ENCODE measurements at regions not wholly inside any gene's neighbourhood (a gene's known extent, or its start where the extent isn't known, plus 50 kb on each side); places are given as distances from the start of the nearest gene placed in this dataset.

GRCh38 chr4:38243388-38244053, 283.3 kb downstream of the PTTG2 start:
- H3K9me3 ChIP-seq (ENCODE audit: control insufficient read depth, insufficient read depth, low read depth, low read length): no peaks in the 10 kb centered on the region
- no peaks in the 10 kb centered on the region for H3K4me1 ChIP-seq (ENCODE audit: control insufficient read depth, insufficient read depth, low read length)
- no peak overlapping the region for H3K4me3 ChIP-seq (ENCODE audit: low read depth, low read length)
- H3K9ac ChIP-seq (ENCODE audit: low read length): no peak overlapping the region
- H3K36me3 ChIP-seq (ENCODE audit: control insufficient read depth, insufficient read depth, low read length): no peaks in the 10 kb centered on the region
- H3K27ac ChIP-seq (ENCODE audit: low read depth, low read length): no peak overlapping the region
- H3K27me3 ChIP-seq (ENCODE audit: control insufficient read depth, insufficient read depth, low read length): no peaks in the 10 kb centered on the region

DNA sequence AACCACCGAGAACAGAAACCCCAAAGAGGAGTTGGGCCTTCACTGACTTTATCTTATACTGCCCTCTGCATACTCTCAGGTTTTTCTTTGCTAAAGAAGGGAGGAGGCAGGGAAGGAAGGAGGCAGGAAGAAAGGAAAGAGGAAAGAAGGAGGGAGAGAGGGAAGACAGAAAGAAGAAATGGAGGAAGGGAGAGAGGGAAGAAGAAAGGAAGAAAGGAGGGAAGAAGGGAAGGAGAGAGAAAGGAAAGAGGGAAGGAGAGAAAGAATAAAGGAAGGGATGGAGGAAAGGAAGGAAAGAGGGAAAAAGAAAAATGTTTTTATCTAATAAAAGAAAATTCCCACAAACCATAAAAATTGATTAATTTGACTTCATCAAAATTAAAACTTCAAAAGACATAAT, 294.6 kb downstream of the PTTG2 start:
- Histone ChIP-seq H3K9ac (ENCODE audit: low read length) (no peak overlapping the region), H3K36me3 (ENCODE audit: control insufficient read depth, insufficient read depth, low read length) (no peaks in the 10 kb centered on the region)

GRCh38 chr4:38255572-38255971, 295.4 kb downstream of the PTTG2 start:
- no peak overlapping the region for H3K4me3 ChIP-seq (ENCODE audit: low read depth, low read length)
- peaks cover 4% of the 10 kb centered on the region; the same call in 1 of the 2 replicates for H3K4me1 ChIP-seq (ENCODE audit: control insufficient read depth, insufficient read depth, low read length)
- peaks cover 21% of the 10 kb centered on the region for H3K9me3 ChIP-seq (ENCODE audit: control insufficient read depth, insufficient read depth, low read depth, low read length)
- no peaks in the 10 kb centered on the region for H3K27me3 ChIP-seq (ENCODE audit: control insufficient read depth, insufficient read depth, low read length)
- no peaks in the 10 kb centered on the region for H3K36me3 ChIP-seq (ENCODE audit: control insufficient read depth, insufficient read depth, low read length)
- no peak overlapping the region for H3K9ac ChIP-seq (ENCODE audit: low read length)
- no peak overlapping the region for H3K27ac ChIP-seq (ENCODE audit: low read depth, low read length)

More for the DNA sequence above, 294.6 kb downstream of the PTTG2 start:
- H3K27me3 ChIP-seq (ENCODE audit: control insufficient read depth, insufficient read depth, low read length): no peaks in the 10 kb centered on the region
- H3K9me3 ChIP-seq (ENCODE audit: control insufficient read depth, insufficient read depth, low read depth, low read length): peaks cover 18% of the 10 kb centered on the region
- H3K27ac ChIP-seq (ENCODE audit: low read depth, low read length): no peak overlapping the region
- H3K4me1 ChIP-seq (ENCODE audit: control insufficient read depth, insufficient read depth, low read length): peaks cover 3% of the 10 kb centered on the region; the same call in 1 of the 2 replicates
- no peak overlapping the region for H3K4me3 ChIP-seq (ENCODE audit: low read depth, low read length)

DNA sequence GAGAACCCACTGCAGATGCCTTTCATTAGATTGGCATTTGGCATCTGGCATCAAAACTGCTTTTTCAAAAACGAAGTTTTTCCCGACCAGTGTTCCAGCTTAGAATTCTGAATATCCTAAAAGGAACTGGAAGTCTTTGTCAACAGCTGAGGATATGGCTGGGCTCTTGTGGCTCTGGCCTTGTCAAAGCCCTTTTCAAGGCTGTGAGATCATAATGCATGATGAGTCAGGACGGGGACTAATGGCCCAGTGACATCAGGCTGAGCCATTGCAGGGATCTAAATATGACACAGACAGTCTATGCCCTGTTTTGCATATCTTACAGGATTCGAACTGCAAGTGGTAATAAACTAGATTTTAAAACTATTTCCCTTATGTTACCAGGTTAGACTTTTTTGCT, 306.4 kb downstream of the PTTG2 start:
- Histone ChIP-seq H3K36me3 (ENCODE audit: control insufficient read depth, insufficient read depth, low read length) (no peaks in the 10 kb centered on the region), H3K9me3 (ENCODE audit: control insufficient read depth, insufficient read depth, low read depth, low read length) (no peaks in the 10 kb centered on the region), H3K4me3 (ENCODE audit: low read depth, low read length) (no peak overlapping the region), H3K27ac (ENCODE audit: low read depth, low read length) (no peak overlapping the region), H3K27me3 (ENCODE audit: control insufficient read depth, insufficient read depth, low read length) (no peaks in the 10 kb centered on the region), H3K4me1 (ENCODE audit: control insufficient read depth, insufficient read depth, low read length) (no peaks in the 10 kb centered on the region), H3K9ac (ENCODE audit: low read length) (no peak overlapping the region)

GRCh38 chr4:38268108-38268820, 308.1 kb downstream of the PTTG2 start:
- H3K9ac ChIP-seq (ENCODE audit: low read length): no peak overlapping the region
- H3K4me1 ChIP-seq (ENCODE audit: control insufficient read depth, insufficient read depth, low read length): no peaks in the 10 kb centered on the region
- H3K27me3 ChIP-seq (ENCODE audit: control insufficient read depth, insufficient read depth, low read length): no peaks in the 10 kb centered on the region
- H3K36me3 ChIP-seq (ENCODE audit: control insufficient read depth, insufficient read depth, low read length): no peaks in the 10 kb centered on the region
- H3K27ac ChIP-seq (ENCODE audit: low read depth, low read length): no peak overlapping the region
- no peak overlapping the region for H3K4me3 ChIP-seq (ENCODE audit: low read depth, low read length)
- H3K9me3 ChIP-seq (ENCODE audit: control insufficient read depth, insufficient read depth, low read depth, low read length): no peaks in the 10 kb centered on the region

- H3K4me3 ChIP-seq (ENCODE audit: low read depth, low read length): no peak overlapping the region
- no peak overlapping the region for H3K27ac ChIP-seq (ENCODE audit: low read depth, low read length)
- H3K27me3 ChIP-seq (ENCODE audit: control insufficient read depth, insufficient read depth, low read length): no peaks in the 10 kb centered on the region
- H3K4me1 ChIP-seq (ENCODE audit: control insufficient read depth, insufficient read depth, low read length): no peaks in the 10 kb centered on the region
- H3K36me3 ChIP-seq (ENCODE audit: control insufficient read depth, insufficient read depth, low read length): no peaks in the 10 kb centered on the region
- H3K9me3 ChIP-seq (ENCODE audit: control insufficient read depth, insufficient read depth, low read depth, low read length): no peaks in the 10 kb centered on the region
- no peak overlapping the region for H3K9ac ChIP-seq (ENCODE audit: low read length)
Measured at GRCh38 chr4:38268837-38269236, 308.6 kb downstream of the PTTG2 start.

GRCh38 chr4:38273407-38273806, 313.2 kb downstream of the PTTG2 start:
- H3K27me3 ChIP-seq (ENCODE audit: control insufficient read depth, insufficient read depth, low read length): no peaks in the 10 kb centered on the region
- H3K9me3 ChIP-seq (ENCODE audit: control insufficient read depth, insufficient read depth, low read depth, low read length): peaks cover 1% of the 10 kb centered on the region; the same call in 1 of the 2 replicates
- peaks cover 8% of the 10 kb centered on the region; the same call in 1 of the 2 replicates for H3K4me1 ChIP-seq (ENCODE audit: control insufficient read depth, insufficient read depth, low read length)
- H3K9ac ChIP-seq (ENCODE audit: low read length): no peak overlapping the region
- no peak overlapping the region for H3K27ac ChIP-seq (ENCODE audit: low read depth, low read length)
- H3K4me3 ChIP-seq (ENCODE audit: low read depth, low read length): no peak overlapping the region
- H3K36me3 ChIP-seq (ENCODE audit: control insufficient read depth, insufficient read depth, low read length): no peaks in the 10 kb centered on the region

- Histone ChIP-seq H3K27me3 (ENCODE audit: control insufficient read depth, insufficient read depth, low read length) (no peaks in the 10 kb centered on the region), H3K27ac (ENCODE audit: low read depth, low read length) (no peak overlapping the region), H3K36me3 (ENCODE audit: control insufficient read depth, insufficient read depth, low read length) (no peaks in the 10 kb centered on the region), H3K9ac (ENCODE audit: low read length) (no peak overlapping the region), H3K4me1 (ENCODE audit: control insufficient read depth, insufficient read depth, low read length) (peaks cover 15% of the 10 kb centered on the region), H3K4me3 (ENCODE audit: low read depth, low read length) (no peak overlapping the region), H3K9me3 (ENCODE audit: control insufficient read depth, insufficient read depth, low read depth, low read length) (peaks cover 2% of the 10 kb centered on the region; the same call in 1 of the 2 replicates)
Measured at GRCh38 chr4:38275331-38276100, 315.3 kb downstream of the PTTG2 start.

- no peak overlapping the region for H3K27ac ChIP-seq (ENCODE audit: low read depth, low read length)
- no peak overlapping the region for H3K9ac ChIP-seq (ENCODE audit: low read length)
- H3K36me3 ChIP-seq (ENCODE audit: control insufficient read depth, insufficient read depth, low read length): no peaks in the 10 kb centered on the region
- no peak overlapping the region for H3K4me3 ChIP-seq (ENCODE audit: low read depth, low read length)
- H3K9me3 ChIP-seq (ENCODE audit: control insufficient read depth, insufficient read depth, low read depth, low read length): peaks cover 2% of the 10 kb centered on the region; the same call in 1 of the 2 replicates
- H3K4me1 ChIP-seq (ENCODE audit: control insufficient read depth, insufficient read depth, low read length): peaks cover 15% of the 10 kb centered on the region
- H3K27me3 ChIP-seq (ENCODE audit: control insufficient read depth, insufficient read depth, low read length): no peaks in the 10 kb centered on the region
Measured at GRCh38 chr4:38278255-38278654, 318.1 kb downstream of the PTTG2 start.

DNA sequence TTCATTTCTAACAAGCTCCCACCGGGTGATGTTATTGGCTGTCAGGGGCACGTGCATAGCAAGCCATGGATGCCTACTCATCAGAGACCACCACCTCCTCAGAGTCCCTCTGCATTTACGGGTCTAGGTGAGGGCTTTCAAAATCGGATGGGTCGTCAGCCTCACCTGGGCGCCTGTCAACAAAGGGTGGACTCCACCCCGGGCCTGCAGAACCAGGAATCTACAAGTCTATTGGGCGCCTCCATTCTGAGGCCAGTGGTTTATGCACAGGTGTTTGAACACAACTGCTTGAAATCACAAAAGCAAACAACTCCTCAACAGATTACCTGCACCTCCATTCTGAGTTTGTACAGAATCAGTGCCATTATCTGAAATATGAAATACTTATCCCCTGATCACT, 318.9 kb downstream of the PTTG2 start:
- Histone ChIP-seq H3K4me3 (ENCODE audit: low read depth, low read length) (no peak overlapping the region), H3K27ac (ENCODE audit: low read depth, low read length) (no peak overlapping the region), H3K27me3 (ENCODE audit: control insufficient read depth, insufficient read depth, low read length) (no peaks in the 10 kb centered on the region), H3K36me3 (ENCODE audit: control insufficient read depth, insufficient read depth, low read length) (no peaks in the 10 kb centered on the region), H3K9me3 (ENCODE audit: control insufficient read depth, insufficient read depth, low read depth, low read length) (peaks cover 2% of the 10 kb centered on the region; the same call in 1 of the 2 replicates), H3K9ac (ENCODE audit: low read length) (no peak overlapping the region), H3K4me1 (ENCODE audit: control insufficient read depth, insufficient read depth, low read length) (peaks cover 15% of the 10 kb centered on the region)

All from HUES6 (cell line).